DMS 273 treated with DMSO at 0.1 percent for 48 hours (cell line): ENCODE measurements at regions not wholly inside any gene's neighbourhood (a gene's known extent, or its start where the extent isn't known, plus 50 kb on each side); places are given as distances from the start of the nearest gene placed in this dataset.

Experiments used
- DNase-seq: peaks from one replicate; lab custom pipeline; 2025; lab: John Stamatoyannopoulos, UW

GRCh38 chr19:31501427-31502195 is 152.4 kb upstream of the TSHZ3 start:
- no peak for DNase-seq

- no peak for DNase-seq
These were observed 153.4 kb upstream of the TSHZ3 start for GRCh38 chr19:31502536-31503170.

GRCh38 chr19:31503211-31503610 is 154.0 kb upstream of the TSHZ3 start:
- no peak for DNase-seq

- DNase-seq, result no peak
These were observed 155.0 kb upstream of the TSHZ3 start for GRCh38 chr19:31504221-31504620.

- no peak for DNase-seq
These were observed 156.3 kb upstream of the TSHZ3 start for GRCh38 chr19:31505596-31505910.

GRCh38 chr19:31506102-31506501 is 156.9 kb upstream of the TSHZ3 start:
- DNase-seq, result no peak

GRCh38 chr19:31510635-31511034 is 161.4 kb upstream of the TSHZ3 start:
- no peak for DNase-seq

GRCh38 chr19:31511098-31511497 is 161.9 kb upstream of the TSHZ3 start:
- DNase-seq, result no peak

GRCh38 chr19:31511696-31512095 is 162.5 kb upstream of the TSHZ3 start:
- DNase-seq, result no peak

GRCh38 chr19:31512181-31512970 is 163.1 kb upstream of the TSHZ3 start:
- DNase-seq, result no peak

GRCh38 chr19:31513841-31514240 is 164.6 kb upstream of the TSHZ3 start:
- no peak for DNase-seq

GRCh38 chr19:31515931-31516330 is 166.7 kb upstream of the TSHZ3 start:
- DNase-seq, result no peak

GRCh38 chr19:31516756-31517155 is 167.5 kb upstream of the TSHZ3 start:
- no peak for DNase-seq

GRCh38 chr19:31517224-31518180 is 168.3 kb upstream of the TSHZ3 start:
- no peak for DNase-seq

GRCh38 chr19:31518216-31519020 is 169.2 kb upstream of the TSHZ3 start:
- no peak for DNase-seq

- DNase-seq, result no peak
These were observed 170.0 kb upstream of the TSHZ3 start for GRCh38 chr19:31519256-31519655.

- no peak for DNase-seq
These were observed 170.7 kb upstream of the TSHZ3 start for GRCh38 chr19:31519908-31520307.

GRCh38 chr19:31520633-31521032 is 171.4 kb upstream of the TSHZ3 start:
- no peak for DNase-seq

GRCh38 chr19:31525610-31526147 is 176.4 kb upstream of the TSHZ3 start:
- no peak for DNase-seq

GRCh38 chr19:31527443-31527842 is 178.2 kb upstream of the TSHZ3 start:
- DNase-seq, result no peak

- DNase-seq, result no peak
These were observed 179.0 kb upstream of the TSHZ3 start for GRCh38 chr19:31528261-31528660.
